GM21390 (cell line): ENCODE measurements at regions not wholly inside any gene's neighbourhood (a gene's known extent, or its start where the extent isn't known, plus 50 kb on each side); places are given as distances from the start of the nearest gene placed in this dataset.

ENCODE experiments used
- ATAC-seq: cut with Tn5 transposase; IDR thresholded peaks from one replicate; pipeline ENCODE4 v1.9.1; 2021; ENCODE audit not compliant: unreplicated experiment

DNA sequence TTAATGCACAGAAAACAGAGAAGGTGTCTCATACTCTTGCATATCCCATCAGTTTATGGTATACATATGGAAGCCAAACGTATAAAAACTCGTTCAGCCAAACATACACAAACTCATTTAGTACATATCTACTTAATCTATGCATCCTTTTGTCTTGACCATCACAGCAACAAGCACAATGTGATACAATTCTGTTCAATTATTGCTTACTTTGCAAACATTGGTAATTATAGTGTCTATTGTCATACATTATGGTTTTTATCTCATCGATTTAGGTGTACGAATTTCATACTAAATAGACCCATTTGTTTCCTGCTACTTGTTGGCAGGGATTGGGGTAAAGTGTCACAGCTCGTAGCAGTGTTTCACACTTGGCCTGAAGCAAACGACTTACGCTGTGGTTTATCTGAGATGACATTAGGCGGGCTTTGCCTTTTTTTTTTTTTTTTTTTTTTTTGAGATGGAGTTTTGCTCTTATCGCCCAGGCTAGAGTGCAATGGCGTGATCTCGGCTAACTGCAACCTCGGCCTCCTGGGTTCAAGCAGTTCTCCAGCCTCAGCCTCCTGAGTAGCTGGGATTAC lies 425.9 kb upstream of the JARID2 start:
- no peak for ATAC-seq

DNA sequence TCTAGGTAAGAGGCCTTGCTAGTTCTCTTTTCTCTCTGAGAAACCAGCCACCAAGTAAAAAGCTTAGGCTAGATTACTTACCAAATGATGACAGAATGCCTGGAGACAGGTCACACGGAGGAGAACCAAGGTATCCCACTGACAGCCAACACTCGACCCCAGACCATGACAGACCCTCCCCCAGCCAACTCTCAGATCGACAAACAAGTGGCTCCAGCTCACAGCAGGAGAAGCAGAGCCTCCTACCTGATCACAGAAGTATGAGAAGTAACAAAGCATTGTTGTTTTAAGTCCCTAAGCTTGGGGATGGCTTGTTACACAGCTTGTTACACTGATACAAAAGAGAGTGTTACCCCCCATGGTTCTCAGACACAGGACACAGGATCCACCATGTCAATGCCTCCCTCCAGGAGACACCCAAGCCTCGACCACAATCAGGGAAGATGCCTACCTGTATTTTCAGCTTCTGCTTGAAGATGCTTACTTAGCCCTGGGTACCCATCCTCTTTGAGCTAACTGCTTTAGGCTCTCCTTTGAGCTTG lies 423.8 kb upstream of the JARID2 start:
- no peak for ATAC-seq

GRCh38 chr6:14822679-14823078 lies 423.2 kb upstream of the JARID2 start:
- ATAC-seq = no peak

- ATAC-seq = no peak
Observed at GRCh38 chr6:14824060-14824459, 421.8 kb upstream of the JARID2 start.

DNA sequence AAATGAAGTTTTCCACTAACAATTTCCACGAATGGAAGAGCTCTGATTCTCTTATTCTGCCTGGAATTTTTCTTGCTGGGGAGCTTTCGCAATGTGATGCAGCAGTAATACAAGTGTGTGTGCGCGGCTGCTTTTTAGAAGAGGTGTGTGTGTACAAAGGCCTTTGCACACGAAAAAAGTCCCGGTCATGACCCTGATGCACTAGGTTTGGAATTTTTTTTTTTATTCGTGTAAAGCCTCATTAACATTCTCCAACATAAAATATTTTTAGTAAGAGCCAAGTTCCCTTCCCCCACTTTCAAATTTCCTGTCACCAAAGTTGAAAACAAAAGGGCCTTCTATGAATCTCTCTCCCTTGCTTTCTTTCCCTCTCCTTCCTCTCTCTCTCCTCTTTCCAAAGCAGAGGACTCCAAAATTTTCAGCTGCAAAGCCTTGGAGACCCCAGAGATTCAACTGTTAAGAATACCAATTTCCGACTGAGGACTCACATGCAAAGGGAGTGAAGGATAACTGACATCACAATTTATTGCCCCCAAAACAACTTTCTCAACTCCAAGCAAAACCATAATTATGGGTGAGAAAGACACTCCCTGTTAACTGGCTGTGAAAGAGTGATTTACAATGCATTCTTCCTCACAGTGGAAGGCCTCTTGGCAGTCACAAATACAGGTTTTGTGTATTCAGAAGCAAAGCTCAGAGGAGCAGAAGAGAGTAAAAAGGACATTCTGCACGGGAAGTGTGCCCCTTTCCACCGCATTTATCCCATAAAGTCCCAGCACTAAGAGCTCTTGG lies 421.2 kb upstream of the JARID2 start:
- ATAC-seq = no peak

- ATAC-seq = no peak
Observed at GRCh38 chr6:14826456-14826855, 419.4 kb upstream of the JARID2 start.

- no peak for ATAC-seq
Observed at GRCh38 chr6:14827354-14827753, 418.5 kb upstream of the JARID2 start.

DNA sequence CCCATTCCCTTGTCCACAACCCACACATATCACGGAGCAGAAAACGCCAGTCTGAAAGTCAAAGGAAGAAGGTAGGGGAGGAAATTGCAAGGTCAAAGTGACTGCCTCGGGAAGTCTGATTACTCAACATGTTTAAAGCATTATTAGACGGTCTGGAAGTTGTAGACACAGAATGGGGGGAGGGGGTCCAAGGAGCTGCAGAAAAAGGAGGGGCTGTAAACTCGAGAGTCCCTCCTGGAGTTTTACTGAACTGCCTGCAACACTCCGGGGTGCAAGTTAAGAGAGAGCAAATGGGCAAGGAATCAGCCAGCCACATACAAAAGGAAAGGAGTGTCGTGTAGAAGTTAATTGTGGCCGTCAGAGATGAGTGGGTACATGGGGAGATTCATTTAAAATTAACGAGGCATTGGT lies 417.7 kb upstream of the JARID2 start:
- no peak for ATAC-seq

- no peak for ATAC-seq
Observed at GRCh38 chr6:14831070-14831469, 414.8 kb upstream of the JARID2 start.

DNA sequence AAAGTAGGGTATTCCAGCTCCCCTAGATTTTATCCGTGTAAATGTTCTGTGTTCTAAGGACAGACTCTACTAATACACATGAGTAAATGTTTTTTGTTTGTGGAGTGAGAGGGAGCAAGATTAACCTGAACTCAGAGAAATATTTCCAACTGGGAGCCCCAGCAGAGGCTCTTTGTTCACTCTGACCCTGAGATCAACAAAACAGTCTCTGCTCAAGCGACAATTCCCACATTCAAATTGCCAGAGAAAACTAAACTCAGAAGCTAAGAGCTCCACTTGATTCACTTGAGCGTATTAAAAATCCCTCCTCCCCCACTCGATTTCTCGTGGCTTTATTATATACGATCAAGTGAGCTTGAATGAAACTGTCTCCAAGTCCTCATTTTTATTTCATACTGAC lies 413.9 kb upstream of the JARID2 start:
- ATAC-seq = no peak

- no peak for ATAC-seq
Observed at GRCh38 chr6:14832427-14832826, 413.4 kb upstream of the JARID2 start.

DNA sequence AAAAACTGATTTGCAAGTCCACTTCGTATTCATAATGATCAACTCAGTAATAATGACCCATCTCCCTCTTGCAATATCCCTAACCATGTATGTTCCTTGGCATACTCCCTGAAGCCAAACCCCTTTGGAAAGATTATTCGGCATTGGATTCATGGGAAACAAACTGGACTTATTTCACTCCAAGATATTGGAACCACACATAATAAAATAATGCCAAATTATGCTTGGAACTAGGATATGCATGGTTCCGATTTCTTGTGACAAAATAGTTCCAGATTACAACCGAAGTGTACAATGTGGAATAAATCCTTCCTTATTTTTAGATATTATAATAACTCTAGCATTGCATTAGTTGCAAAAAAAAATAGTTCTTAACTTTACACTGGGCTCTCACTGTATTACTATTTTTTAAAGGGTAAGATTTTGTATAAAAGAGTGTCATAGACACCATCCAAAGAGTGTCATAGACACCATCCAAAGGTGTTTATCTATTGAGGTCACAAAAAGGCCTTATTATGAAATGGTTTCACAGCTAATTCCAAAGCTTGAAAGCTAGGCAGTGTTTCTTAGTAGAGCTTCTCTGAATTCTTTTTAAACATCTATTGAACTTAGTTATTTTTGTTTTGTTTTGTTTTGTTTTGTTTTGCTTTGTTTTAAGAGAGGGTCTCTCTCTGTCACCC lies 410.9 kb upstream of the JARID2 start:
- no peak for ATAC-seq

- ATAC-seq = no peak
Observed at GRCh38 chr6:14837435-14837834, 408.4 kb upstream of the JARID2 start.

DNA sequence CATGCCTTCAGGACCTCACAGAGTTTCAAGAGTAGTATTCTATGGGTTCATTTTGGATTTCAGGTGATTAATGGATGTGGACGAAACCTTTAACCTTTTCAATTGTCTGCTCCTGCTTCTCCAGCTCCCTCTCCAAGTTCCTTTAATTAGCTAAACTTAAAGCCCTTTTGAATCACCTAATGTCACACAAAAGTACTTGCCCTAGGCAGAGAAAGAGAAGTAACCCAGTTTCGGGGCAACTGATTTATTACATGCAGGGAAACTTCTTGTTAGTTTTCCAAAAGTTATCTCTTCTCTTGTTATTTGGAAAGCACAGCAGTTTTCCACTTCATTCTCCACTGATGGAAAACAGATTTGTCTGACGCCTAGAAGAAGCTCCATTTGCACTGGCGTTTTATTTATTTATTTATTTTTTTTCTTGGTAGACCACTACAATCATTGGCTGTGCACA lies 407.7 kb upstream of the JARID2 start:
- no peak for ATAC-seq

DNA sequence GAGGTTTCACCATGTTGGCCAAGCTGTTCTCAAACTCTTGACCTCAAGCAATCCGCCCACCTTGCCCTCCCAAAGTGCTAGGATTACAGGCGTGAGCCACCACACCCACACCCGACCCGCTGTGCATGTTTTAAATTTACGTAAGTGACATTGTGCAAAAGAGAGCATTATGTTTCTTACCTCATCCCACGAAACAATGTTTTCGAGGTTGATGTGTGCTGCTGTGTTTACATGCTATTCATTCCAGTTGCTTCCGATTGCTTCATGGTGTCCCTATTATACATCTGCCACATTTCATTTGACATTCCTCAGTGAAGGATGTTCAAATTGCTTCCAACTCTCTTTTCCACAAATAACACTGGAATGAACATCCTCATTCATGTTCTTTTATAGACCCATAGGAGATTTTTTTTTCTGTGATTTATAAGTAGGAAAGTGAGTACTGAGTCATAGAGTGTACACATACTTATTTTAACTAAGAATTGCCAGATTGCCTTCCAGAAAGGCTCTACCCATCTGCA lies 403.9 kb upstream of the JARID2 start:
- ATAC-seq = no peak

DNA sequence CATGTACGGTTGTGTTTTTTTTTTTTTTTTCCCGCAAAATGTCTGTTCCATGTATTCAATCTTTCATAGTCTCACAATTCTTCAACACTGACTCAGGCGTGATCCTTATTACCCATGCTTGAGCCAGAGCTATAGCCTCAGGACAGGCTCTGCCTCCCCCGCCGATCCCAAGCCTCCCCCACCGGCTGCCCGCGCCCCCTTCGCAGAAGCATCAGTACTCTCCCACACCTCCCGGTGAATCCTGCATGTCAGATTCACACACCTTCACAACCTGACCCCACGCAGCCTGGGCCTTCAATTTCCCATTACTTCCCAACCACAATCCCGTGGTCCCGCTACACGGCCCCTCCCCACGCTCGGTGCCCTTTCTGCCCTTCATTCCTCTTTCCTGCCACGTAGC lies 401.5 kb upstream of the JARID2 start:
- ATAC-seq = no peak

DNA sequence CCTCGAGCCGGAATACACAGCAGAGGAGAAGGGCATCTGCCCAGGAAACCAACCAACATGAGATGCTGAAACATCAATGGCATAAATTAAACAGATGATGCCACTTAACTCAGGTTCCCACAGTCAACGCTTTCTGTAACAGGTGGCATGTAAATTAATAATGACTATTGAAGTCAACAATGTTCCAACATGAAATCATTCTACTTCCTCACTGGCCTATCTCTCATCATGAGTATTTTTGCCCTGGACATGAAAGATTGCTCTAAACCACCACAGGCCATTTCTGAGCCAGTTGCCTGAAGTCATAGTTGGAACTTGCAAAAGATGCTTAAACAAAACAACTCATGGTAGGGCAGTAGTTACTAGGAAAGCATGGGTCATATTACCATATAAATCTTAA lies 397.9 kb upstream of the JARID2 start:
- no peak for ATAC-seq

GRCh38 chr6:14849185-14849584 lies 396.7 kb upstream of the JARID2 start:
- ATAC-seq = no peak

- ATAC-seq = no peak
Observed at GRCh38 chr6:14851281-14851680, 394.6 kb upstream of the JARID2 start.

GRCh38 chr6:14852375-14852774 lies 393.5 kb upstream of the JARID2 start:
- no peak for ATAC-seq

DNA sequence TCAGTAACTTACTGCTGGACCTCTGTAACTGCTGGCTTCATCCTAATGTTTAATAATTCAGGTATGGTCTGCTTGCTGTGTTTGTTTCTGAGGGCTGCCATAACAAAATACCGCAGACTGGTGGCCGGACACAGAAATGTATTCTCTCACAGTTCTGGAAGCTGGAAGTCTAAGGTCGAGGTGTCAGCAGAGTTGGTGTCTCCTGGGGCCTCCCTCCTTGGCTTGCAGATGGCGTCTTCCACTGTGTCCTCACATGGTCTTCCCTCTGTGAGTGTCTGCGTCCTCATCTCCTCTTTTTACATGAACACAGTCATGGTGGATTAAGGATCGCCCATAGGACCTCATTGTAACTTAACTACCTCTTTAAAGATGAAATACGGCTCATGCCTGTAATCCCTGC lies 389.7 kb upstream of the JARID2 start:
- no peak for ATAC-seq

GRCh38 chr6:14857001-14857400 lies 388.9 kb upstream of the JARID2 start:
- ATAC-seq = no peak
